GM13976 (cell line): ENCODE measurements at regions not wholly inside any gene's neighbourhood (a gene's known extent, or its start where the extent isn't known, plus 50 kb on each side); places are given as distances from the start of the nearest gene placed in this dataset.

ENCODE experiments used
- DNase-seq: peaks from one replicate; pipeline ENCODE4 v3.0.0; 2012; ENCODE audit warnings: low spot score
- CTCF ChIP-seq: IDR thresholded peaks from 2 replicates; pipeline ENCODE4 v1.5.1; 2012; ENCODE audit warnings: borderline replicate concordance, mild to moderate bottlenecking; ENCODE audit not compliant: insufficient read depth; ENCODE audit errors: extremely low read depth, missing control alignments, control extremely low read depth
- in situ Hi-C: fragments of 300-500 bp; cut with MboI; formaldehyde crosslinking; loops from one replicate; pipeline ENCODE4 v1.12.0; 2022; ENCODE audit warnings: low sequenced_read_pairs, mixed read lengths, inconsistent platforms; ENCODE audit not compliant: unreplicated experiment

- TF ChIP-seq CTCF: no peak
- in situ Hi-C loops: no loop called here
- DNase-seq: no peak
Measured at GRCh38 chr1:224523676-224524075, 89.1 kb upstream of the WDR26 start.

DNA sequence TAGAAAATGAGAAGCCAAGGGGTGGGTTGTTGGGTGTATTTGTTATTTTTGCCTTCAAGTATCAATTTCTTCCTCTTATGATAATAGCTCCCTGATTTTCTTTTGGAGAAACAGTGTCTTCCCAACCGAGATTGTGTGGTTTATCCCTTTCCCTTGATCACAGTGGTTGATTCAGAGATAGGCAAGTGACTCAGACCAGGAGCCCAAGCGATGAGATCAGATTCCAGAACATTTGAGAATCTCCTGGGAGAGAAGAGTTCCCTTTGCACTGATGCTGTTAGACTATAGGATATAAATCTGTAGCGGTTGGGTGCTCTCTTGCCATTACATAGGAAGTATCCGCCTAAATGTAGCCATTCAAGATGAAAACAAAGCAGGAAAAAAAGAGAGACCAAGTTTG lies 90.1 kb upstream of the WDR26 start:
- TF ChIP-seq CTCF: no peak
- in situ Hi-C loops: no loop called here
- DNase-seq: no peak

DNA sequence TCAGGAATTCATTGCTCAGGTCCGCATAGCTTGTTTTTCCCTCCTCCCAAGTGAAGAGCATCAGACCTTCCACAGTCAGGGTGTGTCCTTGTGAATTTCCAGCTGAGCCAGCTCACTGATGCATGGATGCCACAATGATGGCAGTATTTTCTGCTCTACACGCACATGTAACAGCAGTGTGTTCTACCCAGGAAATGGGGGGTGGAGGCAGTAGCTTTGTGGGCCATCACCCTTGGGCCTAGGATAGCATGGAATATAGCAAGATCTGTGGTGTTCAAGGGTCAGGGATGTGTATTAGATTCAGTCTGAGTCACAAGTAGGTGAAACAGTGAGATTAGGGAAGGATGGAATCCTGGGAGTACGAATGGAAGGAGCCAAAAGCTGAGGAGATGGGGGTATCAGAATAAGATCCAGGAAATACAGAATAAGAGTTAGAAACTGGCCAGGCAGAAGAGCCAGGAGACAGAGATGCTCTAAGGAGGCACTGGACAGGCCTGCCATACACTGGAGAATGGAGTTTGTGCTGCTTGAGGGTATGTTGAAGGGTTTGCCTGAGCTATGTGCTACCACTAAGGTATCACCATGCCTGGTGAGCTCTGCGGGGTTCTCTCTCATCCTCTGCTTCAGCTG lies 90.6 kb upstream of the CNIH3 start:
- DNase-seq: no peak
- in situ Hi-C loops: no loop called here
- no peak for TF ChIP-seq CTCF

DNA sequence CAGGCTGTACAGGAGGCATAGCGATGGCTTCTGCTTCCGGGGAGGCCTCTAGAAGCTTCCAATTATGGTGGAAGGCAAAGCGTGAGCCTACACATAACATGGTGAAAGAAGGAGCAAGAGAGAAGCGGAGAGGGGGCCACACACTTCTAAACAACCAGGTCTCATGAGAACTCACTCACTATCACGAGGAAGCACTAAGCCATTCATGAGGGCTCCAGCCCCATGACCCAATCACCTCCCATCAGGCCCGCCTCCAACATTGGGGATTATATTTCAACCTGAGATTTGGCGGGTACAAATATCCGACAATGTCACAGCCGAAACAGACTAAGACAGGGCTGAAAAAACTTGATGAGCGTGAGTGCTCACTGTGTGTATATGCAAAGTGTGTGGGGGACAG lies 89.3 kb upstream of the CNIH3 start:
- DNase-seq: no peak
- in situ Hi-C loops: no loop called here

DNA sequence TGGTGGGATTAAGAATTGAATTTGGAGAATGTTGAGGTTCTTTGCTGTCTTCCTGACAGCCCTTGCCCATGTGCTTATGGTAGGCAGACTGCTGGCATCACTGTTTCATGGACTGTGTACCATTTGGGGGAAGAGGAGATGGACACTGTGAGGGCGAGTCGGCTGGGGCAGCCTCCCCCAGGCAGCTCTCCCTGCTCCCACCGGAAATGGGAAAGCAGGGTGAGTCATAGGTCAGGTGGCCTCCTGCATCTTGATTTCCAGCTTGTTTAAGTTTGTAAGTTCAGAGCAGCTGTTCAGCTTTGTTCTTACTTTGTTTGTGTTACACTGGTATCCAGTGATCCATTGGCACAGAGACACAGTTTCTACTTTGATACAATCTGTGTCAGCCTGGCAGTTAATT lies 87.2 kb upstream of the CNIH3 start:
- DNase-seq: no peak
- TF ChIP-seq CTCF: no peak
- in situ Hi-C loops: no loop called here

More for the DNA sequence above, 89.3 kb upstream of the CNIH3 start:
- no peak for TF ChIP-seq CTCF

DNA sequence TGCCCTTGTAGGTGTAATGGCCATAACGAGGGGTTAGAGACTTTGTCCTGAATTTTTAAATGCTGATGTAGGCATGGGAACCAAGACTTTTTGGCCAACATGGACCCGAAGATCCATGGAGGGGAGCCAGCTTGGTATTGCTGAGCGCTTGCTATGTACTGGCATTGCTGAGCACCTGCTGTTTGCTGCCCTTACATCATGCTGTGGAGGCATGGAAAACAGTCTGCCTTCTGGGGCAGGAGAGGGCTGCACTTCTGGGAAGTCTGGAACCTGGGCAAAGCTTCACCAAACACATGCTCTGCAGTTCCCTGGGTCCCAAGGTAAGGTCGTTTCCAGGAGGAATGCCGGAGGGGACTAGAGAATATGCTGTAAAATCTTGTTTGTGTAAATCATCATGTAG lies 86.3 kb upstream of the CNIH3 start:
- no peak for DNase-seq
- TF ChIP-seq CTCF: no peak

DNA sequence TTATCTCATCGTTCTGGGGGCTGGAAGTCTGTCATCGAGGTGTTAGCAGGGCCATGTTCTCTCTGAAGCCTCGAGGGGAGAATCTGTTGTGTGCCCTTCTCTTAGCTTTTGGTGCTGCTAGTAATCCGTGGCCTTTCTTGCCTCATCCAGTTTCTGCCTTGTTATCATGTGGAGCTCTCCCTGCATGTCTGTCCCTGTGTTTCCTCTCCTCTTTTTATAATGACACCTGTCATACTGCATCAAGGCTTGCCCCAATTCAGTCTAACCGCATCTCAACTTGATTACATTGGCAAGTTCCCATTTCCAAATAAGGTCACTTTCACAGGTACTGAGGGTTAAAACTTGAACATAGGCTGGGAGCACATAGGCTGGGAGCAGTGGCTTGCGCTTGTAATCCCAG lies 82.6 kb upstream of the CNIH3 start:
- in situ Hi-C loops: no loop called here
- no peak for DNase-seq
- TF ChIP-seq CTCF: no peak

More for the DNA sequence above, 86.3 kb upstream of the CNIH3 start:
- in situ Hi-C loops: no loop called here
